H1 (cell line): ENCODE measurements at regions not wholly inside any gene's neighbourhood (a gene's known extent, or its start where the extent isn't known, plus 50 kb on each side); places are given as distances from the start of the nearest gene placed in this dataset.

Source experiments
- BCL11A ChIP-seq, 2 experiments: IDR thresholded peaks; one replicate each; pipeline ENCODE4 v1.6.1; 2011; ENCODE audit warnings: low read depth in 2 of 2, low read length in 2 of 2, mild to moderate bottlenecking in 2 of 2
- CBX5 ChIP-seq: fragments of 300-800, 300-1000 bp; sonication (generic); IDR thresholded peaks from 2 replicates; pipeline ENCODE4 v1.7.1; 2016; ENCODE audit warnings: antibody characterized with exemption, low read length, low read depth
- KDM5A ChIP-seq: fragments of 200-600 bp; IDR thresholded peaks from 2 replicates; pipeline ENCODE4 v1.7.1; 2012; ENCODE audit warnings: mild to moderate bottlenecking, low read length, inconsistent platforms, mixed read lengths
- POLR2AphosphoS5 ChIP-seq: IDR thresholded peaks from 2 replicates; pipeline ENCODE4 v1.6.1; 2011; ENCODE audit warnings: low read depth, low read length
- RFX5 ChIP-seq: IDR thresholded peaks from 2 replicates; pipeline ENCODE4 v1.6.1; 2011; ENCODE audit warnings: low read depth, low read length, improper control_type of control experiment, borderline replicate concordance
- SIN3A ChIP-seq, 2 experiments: IDR thresholded peaks in 1 of 2; conservative IDR thresholded peaks in 1 of 2; 2 replicates each; pipeline ENCODE4 v1.6.1; 2011 to 2012; ENCODE audit warnings: low read length in 2 of 2, improper control_type of control experiment in 1 of 2, low read depth in 1 of 2, mild to moderate bottlenecking in 1 of 2
- ZNF274 ChIP-seq: IDR thresholded peaks from 2 replicates; pipeline ENCODE4 v1.7.0; 2012; ENCODE audit warnings: low read length, borderline replicate concordance; ENCODE audit errors: extremely low read depth
- TF ChIP-seq, protein P1 (sequence below), 3 experiments: IDR thresholded peaks; 1 replicate in 2 of 3; 2 replicates in 1 of 3; pipeline versions ENCODE4 v1.5.1 to v1.6.1; 2011; ENCODE audit warnings: low read length in 3 of 3, mild to moderate bottlenecking in 3 of 3, inconsistent platforms in 2 of 3, low read depth in 1 of 3, moderate library complexity in 1 of 3; ENCODE audit not compliant: insufficient read depth in 1 of 3; ENCODE audit errors: control extremely low read depth in 1 of 3
- TF ChIP-seq, protein P2 (sequence below): IDR thresholded peaks from 2 replicates; pipeline ENCODE4 v1.6.1; 2011; ENCODE audit warnings: low read length, improper control_type of control experiment
- TF ChIP-seq, protein P3 (sequence below): IDR thresholded peaks from 2 replicates; pipeline ENCODE4 v1.6.1; 2012; ENCODE audit warnings: inconsistent platforms

DNA sequence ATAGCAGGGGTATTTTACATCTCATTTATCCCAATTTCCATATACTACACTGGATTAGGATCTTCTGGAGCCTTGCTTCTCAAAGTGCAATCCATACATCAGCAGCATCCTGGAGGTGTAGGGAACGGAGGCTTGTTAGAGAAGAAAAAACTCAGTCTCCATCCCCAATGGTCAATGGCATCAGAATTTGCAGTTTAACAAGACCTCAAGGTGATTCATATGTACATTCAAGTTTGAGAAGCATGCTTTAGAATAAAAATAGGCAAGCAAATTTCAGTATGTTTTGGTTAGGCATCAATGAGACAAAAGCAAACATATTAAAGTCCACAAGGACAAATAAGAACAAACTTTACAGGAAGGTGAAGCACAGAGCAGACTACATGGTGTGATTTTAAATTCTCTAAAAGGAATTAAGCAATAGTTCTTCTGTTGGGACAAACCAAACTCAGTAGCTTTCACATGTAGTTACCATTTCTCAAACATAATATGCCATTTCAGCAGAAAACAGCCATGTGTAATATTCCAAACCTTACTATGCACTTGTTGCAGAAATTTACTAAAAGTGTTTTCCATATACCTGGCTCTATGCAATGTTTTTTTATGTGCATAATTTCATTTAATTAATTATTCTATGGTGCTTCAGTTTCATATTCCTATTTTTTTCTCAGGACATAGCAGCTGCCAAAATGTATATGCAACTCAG lies 360.3 kb upstream of the NECTIN3 start:
- TF ChIP-seq, protein P1, sequence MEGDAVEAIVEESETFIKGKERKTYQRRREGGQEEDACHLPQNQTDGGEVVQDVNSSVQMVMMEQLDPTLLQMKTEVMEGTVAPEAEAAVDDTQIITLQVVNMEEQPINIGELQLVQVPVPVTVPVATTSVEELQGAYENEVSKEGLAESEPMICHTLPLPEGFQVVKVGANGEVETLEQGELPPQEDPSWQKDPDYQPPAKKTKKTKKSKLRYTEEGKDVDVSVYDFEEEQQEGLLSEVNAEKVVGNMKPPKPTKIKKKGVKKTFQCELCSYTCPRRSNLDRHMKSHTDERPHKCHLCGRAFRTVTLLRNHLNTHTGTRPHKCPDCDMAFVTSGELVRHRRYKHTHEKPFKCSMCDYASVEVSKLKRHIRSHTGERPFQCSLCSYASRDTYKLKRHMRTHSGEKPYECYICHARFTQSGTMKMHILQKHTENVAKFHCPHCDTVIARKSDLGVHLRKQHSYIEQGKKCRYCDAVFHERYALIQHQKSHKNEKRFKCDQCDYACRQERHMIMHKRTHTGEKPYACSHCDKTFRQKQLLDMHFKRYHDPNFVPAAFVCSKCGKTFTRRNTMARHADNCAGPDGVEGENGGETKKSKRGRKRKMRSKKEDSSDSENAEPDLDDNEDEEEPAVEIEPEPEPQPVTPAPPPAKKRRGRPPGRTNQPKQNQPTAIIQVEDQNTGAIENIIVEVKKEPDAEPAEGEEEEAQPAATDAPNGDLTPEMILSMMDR (IDR thresholded peaks at IDR 0.05; ENCODE audit: control extremely low read depth in 1 of 3, insufficient read depth in 1 of 3, low read depth in 1 of 3, low read length in 3 of 3): no peak
- TF ChIP-seq, protein P2, sequence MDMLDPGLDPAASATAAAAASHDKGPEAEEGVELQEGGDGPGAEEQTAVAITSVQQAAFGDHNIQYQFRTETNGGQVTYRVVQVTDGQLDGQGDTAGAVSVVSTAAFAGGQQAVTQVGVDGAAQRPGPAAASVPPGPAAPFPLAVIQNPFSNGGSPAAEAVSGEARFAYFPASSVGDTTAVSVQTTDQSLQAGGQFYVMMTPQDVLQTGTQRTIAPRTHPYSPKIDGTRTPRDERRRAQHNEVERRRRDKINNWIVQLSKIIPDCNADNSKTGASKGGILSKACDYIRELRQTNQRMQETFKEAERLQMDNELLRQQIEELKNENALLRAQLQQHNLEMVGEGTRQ: no peak
- TF ChIP-seq CBX5 (no peak), POLR2AphosphoS5 (no peak), SIN3A (conservative IDR thresholded peaks at IDR 0.05 in 1 of 2, IDR thresholded peaks at IDR 0.05 in 1 of 2; ENCODE audit: low read depth in 1 of 2, low read length in 2 of 2) (no peak), RFX5 (no peak), ZNF274 (no peak), BCL11A (IDR thresholded peaks at IDR 0.05; ENCODE audit: low read depth in 2 of 2, low read length in 2 of 2) (no peak), KDM5A (no peak)
- TF ChIP-seq, protein P3, sequence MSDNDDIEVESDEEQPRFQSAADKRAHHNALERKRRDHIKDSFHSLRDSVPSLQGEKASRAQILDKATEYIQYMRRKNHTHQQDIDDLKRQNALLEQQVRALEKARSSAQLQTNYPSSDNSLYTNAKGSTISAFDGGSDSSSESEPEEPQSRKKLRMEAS: no peak
